Glutamatergic neuron (in vitro differentiated cells): ENCODE measurements at regions not wholly inside any gene's neighbourhood (a gene's known extent, or its start where the extent isn't known, plus 50 kb on each side); places are given as distances from the start of the nearest gene placed in this dataset.

ENCODE experiments used
- DNase-seq: peaks from one replicate; pipeline ENCODE4 v3.0.0; 2022
- H3K27ac Mint-ChIP-seq: one replicate; pipeline ENCODE4 v1.8.0; 2020; ENCODE audit warnings: mild to moderate bottlenecking, mixed read lengths, inconsistent platforms; ENCODE audit not compliant: unreplicated experiment
- H3K27me3 Mint-ChIP-seq: one replicate; pipeline ENCODE4 v1.8.0; 2020; ENCODE audit warnings: mild to moderate bottlenecking, moderate library complexity, mixed read lengths, inconsistent platforms; ENCODE audit not compliant: unreplicated experiment
- H3K36me3 Mint-ChIP-seq: one replicate; pipeline ENCODE4 v1.8.0; 2020; ENCODE audit warnings: mild to moderate bottlenecking, mixed read lengths, inconsistent platforms; ENCODE audit not compliant: unreplicated experiment
- H3K4me1 Mint-ChIP-seq: one replicate; pipeline ENCODE4 v1.8.0; 2020; ENCODE audit warnings: mild to moderate bottlenecking, low read depth, mixed read lengths, inconsistent platforms; ENCODE audit not compliant: unreplicated experiment
- H3K4me3 Mint-ChIP-seq: one replicate; pipeline ENCODE4 v1.8.0; 2020; ENCODE audit warnings: mild to moderate bottlenecking, mixed read lengths, inconsistent platforms; ENCODE audit not compliant: unreplicated experiment
- H3K9me3 Mint-ChIP-seq: one replicate; pipeline ENCODE4 v1.8.0; 2020; ENCODE audit warnings: mild to moderate bottlenecking, moderate library complexity, mixed read lengths, inconsistent platforms; ENCODE audit not compliant: unreplicated experiment
- CTCF ChIP-seq: fragments of 200-600 bp; sonication (generic); IDR thresholded peaks from one replicate; pipeline ENCODE4 v1.5.0; 2021; ENCODE audit not compliant: partially characterized antibody, unreplicated experiment

GRCh38 chr2:56450772-56451171 lies 267.0 kb downstream of the CCDC85A start:
- Mint-ChIP-seq H3K4me1 (peaks cover 8% of the 10 kb centered on the region), H3K9me3 (no peaks in the 10 kb centered on the region), H3K27ac (no peak overlapping the region), H3K27me3 (no peaks in the 10 kb centered on the region), H3K4me3 (no peak overlapping the region), H3K36me3 (no peaks in the 10 kb centered on the region)
- no peak for TF ChIP-seq CTCF
- DNase-seq = no peak

- Mint-ChIP-seq H3K4me1 (peaks cover 2% of the 10 kb centered on the region), H3K27ac (no peak overlapping the region), H3K9me3 (no peaks in the 10 kb centered on the region), H3K36me3 (no peaks in the 10 kb centered on the region), H3K4me3 (no peak overlapping the region), H3K27me3 (peaks cover 2% of the 10 kb centered on the region)
- TF ChIP-seq CTCF = no peak
- no peak for DNase-seq
Observed at GRCh38 chr2:56455642-56456041, 271.9 kb downstream of the CCDC85A start.

- no peak for DNase-seq
- Mint-ChIP-seq H3K9me3 (no peaks in the 10 kb centered on the region), H3K4me3 (no peak overlapping the region), H3K27me3 (peaks cover 2% of the 10 kb centered on the region), H3K4me1 (peaks cover 2% of the 10 kb centered on the region), H3K36me3 (no peaks in the 10 kb centered on the region), H3K27ac (no peak overlapping the region)
- no peak for TF ChIP-seq CTCF
Observed at GRCh38 chr2:56456791-56457190, 273.0 kb downstream of the CCDC85A start.

GRCh38 chr2:56460508-56460907 lies 276.7 kb downstream of the CCDC85A start:
- H3K27me3 Mint-ChIP-seq = peaks cover 2% of the 10 kb centered on the region
- no peak overlapping the region for H3K4me3 Mint-ChIP-seq
- no peak for DNase-seq
- TF ChIP-seq CTCF = no peak
- H3K27ac Mint-ChIP-seq = no peak overlapping the region
- H3K4me1 Mint-ChIP-seq = peaks cover 4% of the 10 kb centered on the region
- H3K36me3 Mint-ChIP-seq = peaks cover 4% of the 10 kb centered on the region
- peaks cover 1% of the 10 kb centered on the region for H3K9me3 Mint-ChIP-seq

GRCh38 chr2:56464066-56464465 lies 280.3 kb downstream of the CCDC85A start:
- DNase-seq = no peak
- TF ChIP-seq CTCF = no peak
- Mint-ChIP-seq H3K4me3 (no peak overlapping the region), H3K9me3 (peaks cover 1% of the 10 kb centered on the region), H3K27me3 (no peaks in the 10 kb centered on the region), H3K36me3 (peaks cover 4% of the 10 kb centered on the region), H3K27ac (no peak overlapping the region), H3K4me1 (peaks cover 4% of the 10 kb centered on the region)
